H1 (cell line): ENCODE measurements at regions not wholly inside any gene's neighbourhood (a gene's known extent, or its start where the extent isn't known, plus 50 kb on each side); places are given as distances from the start of the nearest gene placed in this dataset.

Experiments used
- CTCF ChIA-PET: fragments of 300-600 bp; sonication (Branson Sonifier 250); formaldehyde crosslinking; loops from one replicate; lab custom pipeline; 2021; ENCODE audit not compliant: partially characterized antibody; lab: Charles Lee
- POLR2A ChIA-PET: fragments of 300-600 bp; sonication (Branson Sonifier 250); formaldehyde crosslinking; loops from one replicate; lab custom pipeline; 2021; ENCODE audit warnings: inconsistent platforms; ENCODE audit not compliant: partially characterized antibody; lab: Charles Lee
- DNase-seq, 2 experiments: peaks; one replicate each; pipeline versions ENCODE4 v3.0.0 to v3.0.0-alpha.2; 2010 to 2022; ENCODE audit warnings: low spot score in 2 of 2, low read depth in 1 of 2, mixed read lengths in 1 of 2
- FAIRE-seq: peaks from 2 replicates; lab custom pipeline; 2011; peaks lifted over from hg19 to GRCh38; lab: Jason Lieb, UNC
- H2AFZ ChIP-seq: 2 replicates; pipeline ENCODE4 v1.8.1; 2012; ENCODE audit warnings: low read length, inconsistent platforms
- H2AK5ac ChIP-seq: 2 replicates; pipeline ENCODE4 v1.6.1; 2013; ENCODE audit warnings: low read depth, low read length
- H2BK120ac ChIP-seq: replicated peaks from 2 replicates; pipeline ENCODE3; 2013; ENCODE audit warnings: low read depth, low read length, inconsistent platforms
- H2BK12ac ChIP-seq: 2 replicates; pipeline ENCODE4 v1.6.1; 2013; ENCODE audit warnings: low read depth, low read length
- H2BK15ac ChIP-seq: 2 replicates; pipeline ENCODE4 v1.6.1; 2013; ENCODE audit warnings: low read length
- H2BK20ac ChIP-seq: 2 replicates; pipeline ENCODE4 v1.6.1; 2013; ENCODE audit warnings: low read length
- H2BK5ac ChIP-seq: 2 replicates; pipeline ENCODE4 v1.6.1; 2013; ENCODE audit warnings: low read depth, low read length
- H3K14ac ChIP-seq: 2 replicates; pipeline ENCODE4 v1.6.1; 2013; ENCODE audit warnings: inconsistent platforms; ENCODE audit not compliant: insufficient read length
- H3K18ac ChIP-seq: 2 replicates; pipeline ENCODE4 v1.6.1; 2013; ENCODE audit warnings: low read length; ENCODE audit errors: extremely low read depth
- H3K23ac ChIP-seq: 2 replicates; pipeline ENCODE4 v1.6.1; 2013; ENCODE audit warnings: inconsistent platforms; ENCODE audit not compliant: insufficient read length
- H3K23me2 ChIP-seq: 2 replicates; pipeline ENCODE4 v1.6.1; 2013; ENCODE audit warnings: low read depth, low read length
- H3K27ac ChIP-seq: 2 replicates; pipeline ENCODE4 v1.6.1; 2011; ENCODE audit warnings: low read depth, low read length, inconsistent platforms
- H3K27me3 ChIP-seq, 4 experiments: replicated peaks in 1 of 4; 1 replicate in 1 of 4; 2 replicates in 3 of 4; pipeline versions ENCODE4 v1.6.1 to v1.8.1; 2011 to 2013; ENCODE audit warnings: low read length in 3 of 4, mild to moderate bottlenecking in 3 of 4, inconsistent platforms in 2 of 4, mixed read lengths in 2 of 4, moderate library complexity in 1 of 4; ENCODE audit not compliant: control insufficient read depth in 3 of 4, insufficient read depth in 3 of 4; ENCODE audit errors: extremely low read depth in 1 of 4
- H3K36me3 ChIP-seq, 4 experiments: 2 replicates each; pipeline versions ENCODE4 v1.6.1 to v1.8.1; 2011 to 2013; ENCODE audit warnings: mild to moderate bottlenecking in 4 of 4, low read length in 3 of 4, moderate library complexity in 2 of 4, control low read depth in 1 of 4, inconsistent platforms in 1 of 4; ENCODE audit not compliant: insufficient read depth in 4 of 4, control insufficient read depth in 2 of 4
- H3K4ac ChIP-seq: replicated peaks from 2 replicates; pipeline ENCODE3; 2013; ENCODE audit warnings: low read length, low read depth, mixed read lengths, inconsistent platforms; ENCODE audit not compliant: insufficient read length
- H3K4me1 ChIP-seq, 4 experiments: replicated peaks in 1 of 4; 1 replicate in 1 of 4; 2 replicates in 3 of 4; pipeline versions ENCODE4 v1.6.1 to v1.8.1; 2011 to 2013; ENCODE audit warnings: low read length in 3 of 4, inconsistent platforms in 2 of 4, mixed read lengths in 1 of 4; ENCODE audit not compliant: insufficient read depth in 4 of 4, control insufficient read depth in 3 of 4
- H3K4me2 ChIP-seq, 2 experiments: 2 replicates each; pipeline versions ENCODE4 v1.6.1 to v1.8.1; 2011 to 2013; ENCODE audit warnings: low read depth in 2 of 2, low read length in 2 of 2, control low read depth in 1 of 2, inconsistent platforms in 1 of 2, mild to moderate bottlenecking in 1 of 2; ENCODE audit not compliant: insufficient read depth in 1 of 2
- H3K4me3 ChIP-seq, 4 experiments: fragments of 200-600, 300-600 bp in 1 of 4; sonication (generic), shearing (Covaris generic), sonication (Bioruptor Twin) in 1 of 4; 2 replicates each; pipeline versions ENCODE4 v1.5.1 to v1.8.1; 2011 to 2016; ENCODE audit warnings: low read length in 4 of 4, low read depth in 3 of 4, control low read depth in 2 of 4, inconsistent platforms in 2 of 4, mild to moderate bottlenecking in 2 of 4, mixed read lengths in 1 of 4, moderate library complexity in 1 of 4; ENCODE audit not compliant: insufficient read depth in 2 of 4; ENCODE audit errors: extremely low read depth in 1 of 4
- H3K56ac ChIP-seq: replicated peaks from 2 replicates; pipeline ENCODE3; 2013; ENCODE audit warnings: low read depth, mild to moderate bottlenecking, mixed read lengths, low read length, inconsistent platforms; ENCODE audit not compliant: insufficient read length
- H3K79me1 ChIP-seq: 2 replicates; pipeline ENCODE4 v1.6.1; 2013; ENCODE audit warnings: low read depth, low read length, control low read depth
- H3K79me2 ChIP-seq, 2 experiments: 2 replicates each; pipeline versions ENCODE4 v1.6.1 to v1.8.1; 2012 to 2013; ENCODE audit warnings: low read length in 2 of 2, mild to moderate bottlenecking in 2 of 2, inconsistent platforms in 1 of 2; ENCODE audit not compliant: insufficient read depth in 2 of 2, control insufficient read depth in 1 of 2
- H3K9ac ChIP-seq, 4 experiments: replicated peaks in 1 of 4; 1 replicate in 1 of 4; 2 replicates in 3 of 4; pipeline versions ENCODE4 v1.6.1 to v1.8.1; 2011 to 2013; ENCODE audit warnings: low read depth in 3 of 4, low read length in 3 of 4, control low read depth in 2 of 4, mild to moderate bottlenecking in 2 of 4, moderate library complexity in 2 of 4, inconsistent platforms in 1 of 4; ENCODE audit errors: extremely low read depth in 1 of 4
- H3K9me3 ChIP-seq, 2 experiments: 2 replicates each; pipeline versions ENCODE4 v1.6.1 to v1.8.1; 2012 to 2013; ENCODE audit warnings: mild to moderate bottlenecking in 2 of 2, moderate library complexity in 2 of 2, control low read depth in 1 of 2, inconsistent platforms in 1 of 2, low read depth in 1 of 2, low read length in 1 of 2, mixed read lengths in 1 of 2; ENCODE audit not compliant: insufficient read depth in 2 of 2
- H4K20me1 ChIP-seq, 2 experiments: replicated peaks in 1 of 2; 2 replicates each; pipeline versions ENCODE3 to v1.8.1; 2011 to 2013; ENCODE audit warnings: inconsistent platforms in 2 of 2, low read length in 2 of 2, mild to moderate bottlenecking in 1 of 2; ENCODE audit not compliant: insufficient read depth in 2 of 2, control insufficient read depth in 1 of 2
- H4K5ac ChIP-seq: 2 replicates; pipeline ENCODE4 v1.6.1; 2013; ENCODE audit warnings: low read length, low read depth, mixed read lengths, inconsistent platforms; ENCODE audit not compliant: insufficient read length
- H4K8ac ChIP-seq: 2 replicates; pipeline ENCODE4 v1.8.0; 2013; ENCODE audit warnings: mild to moderate bottlenecking, moderate library complexity, low read length, inconsistent platforms; ENCODE audit not compliant: insufficient read depth; ENCODE audit errors: extremely low read depth
- H4K91ac ChIP-seq: replicated peaks from 2 replicates; pipeline ENCODE3; 2013; ENCODE audit warnings: low read length, mixed read lengths, inconsistent platforms; ENCODE audit not compliant: insufficient read length
- MAFK ChIP-seq: IDR thresholded peaks from 2 replicates; pipeline ENCODE4 v1.6.1; 2012; ENCODE audit warnings: low read depth, mild to moderate bottlenecking, improper control_type of control experiment, low read length
- NANOG ChIP-seq: IDR thresholded peaks from 2 replicates; pipeline ENCODE4 v1.6.1; 2011; ENCODE audit warnings: low read length, low read depth, mild to moderate bottlenecking, inconsistent platforms; ENCODE audit not compliant: insufficient read depth, poor library complexity, severe bottlenecking
- PHF8 ChIP-seq: fragments of 200-600 bp; sonication (generic); conservative IDR thresholded peaks from 2 replicates; pipeline ENCODE4 v1.7.1; 2012; ENCODE audit warnings: low read depth, mild to moderate bottlenecking, inconsistent platforms, low read length, moderate library complexity
- WGBS, 2 experiments: shearing (Covaris generic) in 1 of 2; methylation state at CpG; one replicate each; pipeline versions ENCODE4 v1.1.6 to v1.1.7; 2013 to 2015; ENCODE audit warnings: low lambda C conversion rate in 2 of 2, mixed read lengths in 2 of 2, inconsistent platforms in 1 of 2, low coverage in 1 of 2, missing lambda C conversion rate in 1 of 2; ENCODE audit not compliant: insufficient replicate concordance in 2 of 2, insufficient coverage in 1 of 2, insufficient read length in 1 of 2; ENCODE audit errors: extremely low coverage in 1 of 2, missing lambda C conversion rate in 1 of 2; 5-methylcytosine and 5-hydroxymethylcytosine counted together

DNA sequence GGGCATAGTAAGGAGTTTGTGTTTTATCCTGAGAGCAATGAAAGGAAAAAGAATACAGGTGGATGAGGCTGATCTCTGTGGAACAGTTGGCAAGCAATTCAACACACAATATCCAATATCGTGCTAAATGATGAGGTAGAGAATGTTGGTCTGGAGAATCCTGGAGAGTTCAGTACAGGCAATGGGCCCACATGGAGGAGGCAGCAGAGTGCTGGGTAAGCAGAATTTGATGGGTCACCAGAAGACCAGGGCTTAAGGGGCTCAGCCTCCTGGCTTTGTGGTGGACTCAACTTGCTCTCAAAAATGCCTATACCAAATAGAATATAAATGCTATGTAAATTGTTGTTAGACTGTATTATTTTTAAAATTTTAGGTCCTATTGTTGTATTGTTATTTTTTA is 271.5 kb upstream of the JARID2 start:
- Histone ChIP-seq H3K9ac (no peak overlapping the region), H3K4me2 (no peak overlapping the region), H2AK5ac (peak overlapping the region; percentile 65; the same call in 1 of the 2 replicates), H3K23ac (no peak overlapping the region), H3K4me3 (no peak overlapping the region), H3K4me1 (peaks cover 4 to 10% (median 6%) of the 10 kb centered on the region in 4 experiments; a peak in 6 of 7 replicates), H3K56ac (no peak overlapping the region), H2BK12ac (no peak overlapping the region), H3K36me3 (peaks cover 0 to 3% (median 0%) of the 10 kb centered on the region in 4 experiments; a peak in 1 of 8 replicates), H3K27me3 (no peaks in the 10 kb centered on the region), H2BK5ac (peak overlapping the region; percentile 75; the same call in 1 of the 2 replicates), H2BK15ac (no peak overlapping the region), H3K79me2 (peaks cover 0 to 8% of the 10 kb centered on the region in 2 experiments; a peak in 1 of 4 replicates), H3K9me3 (no peaks in the 10 kb centered on the region), H3K4ac (no peak overlapping the region), H3K23me2 (no peaks in the 10 kb centered on the region), H2BK20ac (no peak overlapping the region), H2AFZ (no peak overlapping the region), H4K20me1 (peaks cover 0 to 1% of the 10 kb centered on the region in 2 experiments), H3K27ac (no peak overlapping the region), H3K79me1 (no peaks in the 10 kb centered on the region; the same call in 1 of the 2 replicates), H2BK120ac (no peak overlapping the region), H3K18ac (peak overlapping the region; percentile 14; the same call in 1 of the 2 replicates), H4K5ac (no peak overlapping the region), H3K14ac (no peak overlapping the region), H4K91ac (no peak overlapping the region), H4K8ac (no peak overlapping the region)
- CTCF ChIA-PET, result interaction anchor here (0.7 kb wide), 2 partner anchors 79 to 1124 kb away, joined by 3 read pairs; no protein-coding TSS in a partner anchor
- POLR2A ChIA-PET, result no interaction called here
- TF ChIP-seq PHF8, result no peak
- 0 out of 2 replicates have a peak, but pooled peaks have one; percentile 10 for TF ChIP-seq MAFK
- TF ChIP-seq NANOG, result no peak
- WGBS, 2 experiments, result 92% methylated on average over 1 of the region's 1 CpG; no CpG with 5 or more reads in 1 of the 2 experiments
- DNase-seq (no peak), FAIRE-seq (no peak)
